ENCODE measurements at regions not wholly inside any gene's neighbourhood (a gene's known extent, or its start where the extent isn't known, plus 50 kb on each side); places are given as distances from the start of the nearest gene placed in this dataset.

DNA sequence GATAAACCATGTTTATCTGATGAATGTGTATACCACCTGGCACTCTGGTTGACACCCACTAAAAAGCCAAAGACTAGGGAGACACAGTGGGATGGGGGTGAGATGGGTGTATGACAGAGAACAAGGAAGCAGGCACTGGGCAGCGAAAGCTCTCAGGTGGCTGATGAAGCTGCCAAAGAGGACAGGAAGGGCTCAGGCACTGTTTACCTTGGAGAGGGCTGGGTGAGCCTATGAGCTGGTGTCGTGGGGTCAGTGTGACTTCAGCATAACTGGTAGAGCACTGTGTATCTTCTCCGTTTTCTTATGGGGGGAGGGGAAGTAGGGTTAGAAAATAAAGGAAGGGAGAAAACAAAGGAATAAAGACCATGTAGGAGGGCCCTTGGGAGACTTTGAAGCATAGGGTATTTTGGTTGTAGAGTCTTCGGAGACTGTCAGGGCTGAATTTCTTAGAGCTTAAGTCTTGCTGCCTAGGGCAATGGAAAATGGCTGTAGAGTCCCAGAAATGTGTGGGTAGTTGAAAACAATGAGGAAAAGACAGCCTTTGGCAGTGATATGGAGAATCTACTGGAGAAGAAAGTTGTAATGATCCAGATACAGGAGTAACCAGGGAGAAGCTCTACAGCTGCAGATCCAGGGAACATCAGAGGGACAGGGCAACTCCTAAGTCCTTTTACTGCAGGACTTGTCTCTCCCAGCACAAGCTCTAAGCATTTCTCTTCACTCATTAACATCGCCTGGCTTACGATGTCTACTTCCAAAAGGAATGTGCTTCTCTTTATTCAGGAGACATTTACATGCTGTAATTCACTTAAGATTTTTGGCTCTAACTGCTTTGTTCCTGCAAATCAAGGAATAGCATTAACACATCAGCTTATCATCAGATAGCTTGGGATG, 120.0 kb downstream of the AQP4 start:
- WGBS, result 56% methylated on average over 6 of the region's 6 CpGs
- peak overlapping the region; percentile 26 for H3K27ac ChIP-seq
- no peak for DNase-seq (ENCODE audit: low spot score in 2 of 2)

DNA sequence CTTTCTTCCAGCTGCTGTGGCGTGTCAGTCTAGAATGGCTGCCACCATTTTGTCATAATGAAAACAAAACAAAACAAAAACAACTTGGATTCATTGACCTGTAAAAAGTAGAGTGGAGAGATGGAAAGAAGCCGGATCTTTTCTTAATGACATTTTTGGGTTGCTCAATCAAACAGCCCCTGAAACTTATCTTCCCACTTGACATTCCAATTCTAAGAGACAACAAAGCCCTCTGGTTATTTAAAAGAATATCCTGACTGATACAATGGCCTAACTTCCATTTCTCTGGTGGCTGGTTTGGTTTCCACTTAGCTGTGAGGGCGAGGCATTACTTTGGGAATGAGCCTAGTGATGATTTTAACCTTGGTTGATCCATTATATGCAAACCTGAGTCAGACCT, 123.7 kb downstream of the AQP4 start:
- peaks cover 13% of the 10 kb centered on the region for H3K4me1 ChIP-seq
- no peaks in the 10 kb centered on the region for H3K36me3 ChIP-seq
- no peak for DNase-seq (ENCODE audit: low spot score in 2 of 2)
- H3K27ac ChIP-seq, result no peak overlapping the region
- 92% methylated on average over 3 of the region's 3 CpGs for WGBS
- TF ChIP-seq, protein P1, sequence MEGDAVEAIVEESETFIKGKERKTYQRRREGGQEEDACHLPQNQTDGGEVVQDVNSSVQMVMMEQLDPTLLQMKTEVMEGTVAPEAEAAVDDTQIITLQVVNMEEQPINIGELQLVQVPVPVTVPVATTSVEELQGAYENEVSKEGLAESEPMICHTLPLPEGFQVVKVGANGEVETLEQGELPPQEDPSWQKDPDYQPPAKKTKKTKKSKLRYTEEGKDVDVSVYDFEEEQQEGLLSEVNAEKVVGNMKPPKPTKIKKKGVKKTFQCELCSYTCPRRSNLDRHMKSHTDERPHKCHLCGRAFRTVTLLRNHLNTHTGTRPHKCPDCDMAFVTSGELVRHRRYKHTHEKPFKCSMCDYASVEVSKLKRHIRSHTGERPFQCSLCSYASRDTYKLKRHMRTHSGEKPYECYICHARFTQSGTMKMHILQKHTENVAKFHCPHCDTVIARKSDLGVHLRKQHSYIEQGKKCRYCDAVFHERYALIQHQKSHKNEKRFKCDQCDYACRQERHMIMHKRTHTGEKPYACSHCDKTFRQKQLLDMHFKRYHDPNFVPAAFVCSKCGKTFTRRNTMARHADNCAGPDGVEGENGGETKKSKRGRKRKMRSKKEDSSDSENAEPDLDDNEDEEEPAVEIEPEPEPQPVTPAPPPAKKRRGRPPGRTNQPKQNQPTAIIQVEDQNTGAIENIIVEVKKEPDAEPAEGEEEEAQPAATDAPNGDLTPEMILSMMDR (IDR thresholded peaks at IDR 0.05), result no peak
- TF ChIP-seq POLR2AphosphoS5 (IDR thresholded peaks at IDR 0.05), result no peak
- no peak for TF ChIP-seq POLR2A (IDR thresholded peaks at IDR 0.05)
- no peak for TF ChIP-seq EP300 (IDR thresholded peaks at IDR 0.05)
- no peaks in the 10 kb centered on the region for H3K27me3 ChIP-seq
- H3K9me3 ChIP-seq, result no peaks in the 10 kb centered on the region
- H3K4me3 ChIP-seq, result no peak overlapping the region

More for the DNA sequence above, 120.0 kb downstream of the AQP4 start:
- no peaks in the 10 kb centered on the region for H3K9me3 ChIP-seq
- H3K4me1 ChIP-seq, result peaks cover 19% of the 10 kb centered on the region
- TF ChIP-seq, protein P1 (IDR thresholded peaks at IDR 0.05), result no peak
- TF ChIP-seq POLR2A (IDR thresholded peaks at IDR 0.05) (no peak), POLR2AphosphoS5 (IDR thresholded peaks at IDR 0.05) (no peak), EP300 (IDR thresholded peaks at IDR 0.05) (no peak)
- H3K4me3 ChIP-seq, result no peak overlapping the region
- H3K36me3 ChIP-seq, result no peaks in the 10 kb centered on the region
- H3K27me3 ChIP-seq, result no peaks in the 10 kb centered on the region

DNA sequence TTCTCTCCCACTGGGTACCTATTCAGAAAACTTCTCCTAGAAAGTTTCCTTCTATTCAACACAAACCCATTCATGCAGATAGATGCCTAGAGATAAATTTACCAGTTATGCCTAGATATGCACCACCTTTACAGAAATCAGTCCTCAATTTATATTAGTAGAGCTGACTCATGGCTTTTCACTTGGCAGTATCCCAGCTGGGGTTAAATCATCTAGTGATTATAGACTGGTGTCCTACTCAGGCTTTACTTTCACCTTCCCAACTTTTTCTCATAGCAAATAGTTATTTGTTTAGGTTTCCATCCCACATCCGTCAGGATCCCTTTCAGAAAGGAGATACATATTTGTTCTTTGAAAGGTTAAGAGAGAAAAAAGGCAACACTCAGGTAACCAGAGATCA, 124.5 kb downstream of the AQP4 start:
- H3K4me1 ChIP-seq, result peaks cover 7% of the 10 kb centered on the region
- no peaks in the 10 kb centered on the region for H3K27me3 ChIP-seq
- TF ChIP-seq POLR2AphosphoS5 (IDR thresholded peaks at IDR 0.05) (no peak), POLR2A (IDR thresholded peaks at IDR 0.05) (no peak), EP300 (IDR thresholded peaks at IDR 0.05) (no peak)
- TF ChIP-seq, protein P1 (IDR thresholded peaks at IDR 0.05), result no peak
- WGBS, result 93% methylated on average over 1 of the region's 1 CpG
- no peak overlapping the region for H3K27ac ChIP-seq
- H3K9me3 ChIP-seq, result no peaks in the 10 kb centered on the region
- no peaks in the 10 kb centered on the region for H3K36me3 ChIP-seq
- no peak for DNase-seq (ENCODE audit: low spot score in 2 of 2)
- no peak overlapping the region for H3K4me3 ChIP-seq

DNA sequence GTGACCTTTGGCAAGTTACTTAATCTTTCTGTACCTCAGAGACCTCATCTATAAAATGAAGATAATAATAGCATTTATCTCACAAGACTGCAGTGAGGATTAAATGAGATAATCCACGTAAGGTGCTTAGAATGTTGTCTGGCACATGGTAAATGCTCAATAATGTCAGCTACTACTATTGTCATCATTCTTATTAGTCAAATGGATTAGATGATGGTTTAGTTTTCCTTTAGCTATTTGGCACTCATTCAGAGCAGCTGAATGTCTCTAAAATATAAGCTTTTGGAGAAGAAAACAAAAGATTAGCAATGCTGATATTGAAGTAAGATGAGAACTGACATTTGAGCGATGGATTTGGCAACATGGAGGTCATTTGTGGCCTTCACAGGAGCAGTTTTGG, 125.1 kb downstream of the AQP4 start:
- DNase-seq (ENCODE audit: low spot score in 2 of 2), result no peak
- H3K27ac ChIP-seq, result no peak overlapping the region
- peaks cover under 1% of the 10 kb centered on the region for H3K4me1 ChIP-seq
- H3K4me3 ChIP-seq, result no peak overlapping the region
- WGBS, result 91% methylated on average over 2 of the region's 2 CpGs
- TF ChIP-seq POLR2A (IDR thresholded peaks at IDR 0.05) (no peak), POLR2AphosphoS5 (IDR thresholded peaks at IDR 0.05) (no peak), EP300 (IDR thresholded peaks at IDR 0.05) (no peak)
- TF ChIP-seq, protein P1 (IDR thresholded peaks at IDR 0.05), result no peak
- H3K36me3 ChIP-seq, result no peaks in the 10 kb centered on the region
- H3K9me3 ChIP-seq, result no peaks in the 10 kb centered on the region
- no peaks in the 10 kb centered on the region for H3K27me3 ChIP-seq

DNA sequence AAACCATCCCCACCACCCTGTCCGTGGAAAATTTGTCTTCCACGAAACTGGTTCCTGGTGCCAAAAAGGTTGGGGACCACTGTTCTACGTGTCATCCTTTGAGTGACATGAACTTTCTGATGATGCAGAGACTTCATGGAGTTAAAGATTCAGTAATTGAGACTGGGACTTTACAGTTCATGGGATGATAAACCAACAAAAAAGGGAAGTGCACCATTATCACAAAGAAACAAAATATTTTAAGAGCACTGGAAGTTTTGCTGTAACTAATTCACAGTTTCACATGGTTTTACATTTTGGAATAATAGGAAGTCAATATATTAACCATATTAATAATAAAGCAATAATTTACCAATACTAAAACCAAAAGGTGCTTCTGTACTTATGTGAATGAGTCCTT, 126.8 kb downstream of the AQP4 start:
- Histone ChIP-seq H3K4me3 (no peak overlapping the region), H3K36me3 (no peaks in the 10 kb centered on the region), H3K4me1 (no peaks in the 10 kb centered on the region), H3K27ac (no peak overlapping the region), H3K27me3 (no peaks in the 10 kb centered on the region), H3K9me3 (no peaks in the 10 kb centered on the region)
- WGBS, result 81% methylated on average over 3 of the region's 3 CpGs
- TF ChIP-seq EP300 (IDR thresholded peaks at IDR 0.05), result no peak
- TF ChIP-seq, protein P1 (IDR thresholded peaks at IDR 0.05), result no peak
- no peak for TF ChIP-seq POLR2AphosphoS5 (IDR thresholded peaks at IDR 0.05)
- TF ChIP-seq POLR2A (IDR thresholded peaks at IDR 0.05), result no peak
- no peak for DNase-seq (ENCODE audit: low spot score in 2 of 2)
